ENCODE measurements at regions not wholly inside any gene's neighbourhood (a gene's known extent, or its start where the extent isn't known, plus 50 kb on each side); places are given as distances from the start of the nearest gene placed in this dataset.

- DNase-seq = no peak
Measured at GRCh38 chr2:187799601-187800000, 245.4 kb upstream of the TFPI start.

GRCh38 chr2:187803816-187804215 is 249.6 kb upstream of the TFPI start:
- DNase-seq = no peak

GRCh38 chr2:187815113-187815512 is 260.9 kb upstream of the TFPI start:
- DNase-seq = no peak

DNA sequence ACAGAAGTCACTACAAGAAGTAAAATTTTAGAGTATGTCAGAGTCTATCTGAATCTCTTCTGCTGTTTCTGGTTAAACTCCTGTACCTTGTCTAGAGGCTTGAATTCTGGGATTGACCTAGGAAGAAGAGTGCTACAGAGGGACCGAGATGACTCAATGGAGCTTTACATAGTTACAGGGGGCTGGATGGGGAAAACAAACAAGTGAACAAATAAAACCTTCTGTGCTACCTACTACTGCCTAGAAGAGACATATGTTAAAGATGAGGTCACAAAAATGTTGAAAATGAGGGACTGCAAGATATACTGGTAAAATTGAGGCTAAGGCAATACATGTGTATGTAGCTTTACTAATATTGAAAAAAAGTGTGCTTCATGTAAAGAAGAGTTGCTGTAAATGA is 265.4 kb upstream of the TFPI start:
- no peak for DNase-seq

- DNase-seq = no peak
Measured at GRCh38 chr2:187825108-187825507, 270.9 kb upstream of the TFPI start.

DNA sequence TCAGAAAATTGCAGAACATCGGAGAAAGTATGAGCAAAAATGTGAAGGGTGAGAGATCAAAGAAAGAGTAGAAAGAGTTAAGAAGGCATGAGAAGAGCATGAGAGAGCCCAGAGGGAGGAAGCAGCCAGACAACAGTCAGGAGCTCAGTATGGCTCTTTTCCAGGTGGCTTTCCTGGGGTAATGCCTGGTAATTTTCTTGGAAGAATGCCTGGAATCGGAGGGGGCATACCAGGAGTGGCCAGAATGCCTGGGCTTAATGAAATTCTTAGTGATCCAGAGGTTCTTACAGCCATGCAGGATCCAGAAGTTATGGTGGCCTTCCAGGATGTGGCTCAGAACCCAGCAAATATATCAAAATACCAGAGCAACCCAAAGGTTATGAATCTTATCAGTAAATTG is 271.8 kb upstream of the TFPI start:
- no peak for DNase-seq

GRCh38 chr2:187834787-187835186 is 280.6 kb upstream of the TFPI start:
- no peak for DNase-seq

- no peak for DNase-seq
Measured at GRCh38 chr2:187838690-187839089, 284.5 kb upstream of the TFPI start.

DNA sequence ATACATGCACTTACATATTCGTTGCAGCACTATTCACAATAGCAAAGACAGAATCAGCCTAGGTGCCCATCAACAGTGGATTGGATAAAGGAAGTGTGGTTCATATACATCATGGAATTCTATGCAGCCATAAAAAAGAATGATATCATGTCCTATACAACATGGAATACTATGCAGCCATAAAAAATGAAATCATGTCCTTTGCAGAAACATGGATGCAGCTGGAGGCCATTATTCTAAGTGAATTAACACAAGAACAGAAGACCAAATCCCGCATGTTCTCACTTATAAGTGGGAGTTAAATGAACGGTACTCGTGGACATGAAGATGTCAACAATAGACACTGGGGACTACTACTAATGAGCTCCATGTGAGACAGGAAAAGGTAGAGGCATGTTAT is 288.1 kb upstream of the TFPI start:
- no peak for DNase-seq

- peak; percentile 20 for DNase-seq
Measured at GRCh38 chr2:187842978-187843847, 289.0 kb upstream of the TFPI start.

GRCh38 chr2:187847245-187848208 is 293.3 kb upstream of the TFPI start:
- no peak for DNase-seq

GRCh38 chr2:187851955-187852561 is 297.8 kb upstream of the TFPI start:
- DNase-seq = no peak

DNA sequence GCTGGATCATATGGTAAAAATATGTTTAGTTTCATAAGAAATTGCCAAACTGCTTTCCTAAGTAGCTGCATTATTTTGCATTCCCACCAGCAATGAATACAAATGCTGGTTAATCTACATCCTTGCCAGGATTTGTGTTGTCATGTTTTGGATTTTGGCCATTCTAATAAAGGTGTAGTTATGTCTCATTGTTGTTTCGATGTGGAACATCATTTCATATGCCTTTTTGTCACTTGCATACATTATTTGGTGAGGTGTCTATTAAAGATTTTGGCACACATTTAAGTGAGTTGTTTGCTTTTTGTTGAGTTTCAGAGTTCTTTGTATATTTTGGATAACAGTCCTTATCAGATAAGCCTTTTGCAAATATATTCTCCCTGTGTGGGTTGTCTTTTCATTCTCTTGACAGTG is 299.2 kb upstream of the TFPI start:
- DNase-seq = no peak

DNA sequence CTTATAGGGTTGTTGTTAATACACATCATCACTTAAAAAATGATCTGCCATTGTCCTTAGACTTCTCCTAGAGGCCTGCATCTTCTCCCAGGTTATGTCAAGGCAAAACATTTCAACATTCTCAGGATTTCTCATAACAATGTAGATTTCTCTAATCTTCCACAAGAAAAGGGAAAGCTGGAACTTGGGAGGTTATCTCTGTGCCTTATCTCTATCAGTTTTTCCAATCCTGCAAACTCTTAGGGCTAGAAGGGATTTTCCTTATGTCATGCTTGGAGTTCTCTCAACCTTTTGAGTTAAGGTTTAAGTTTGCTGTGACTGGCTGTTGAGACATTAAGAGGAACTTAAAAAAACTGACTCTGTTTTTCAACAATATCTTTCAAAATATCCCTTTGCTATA is 300.6 kb upstream of the TFPI start:
- no peak for DNase-seq

DNA sequence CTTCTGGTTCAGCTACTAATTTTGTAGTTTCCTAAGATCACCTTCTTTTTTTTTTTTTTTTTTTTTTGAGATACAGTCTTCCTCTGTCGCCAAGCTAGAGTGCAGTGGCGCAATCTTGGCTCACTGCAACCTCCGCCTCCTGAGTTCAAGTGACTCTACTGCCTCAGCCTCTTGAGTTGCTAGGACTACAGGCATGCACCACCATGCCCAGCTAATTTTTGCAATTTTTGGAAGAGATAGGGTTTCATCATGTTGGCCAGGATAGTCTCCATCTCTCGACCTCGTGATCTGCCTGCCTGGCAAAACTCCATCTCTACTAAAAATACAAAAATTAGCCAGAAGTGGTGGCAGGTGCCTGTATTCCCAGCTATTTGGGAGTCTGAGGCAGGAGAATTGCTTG is 301.5 kb upstream of the TFPI start:
- DNase-seq = no peak

DNA sequence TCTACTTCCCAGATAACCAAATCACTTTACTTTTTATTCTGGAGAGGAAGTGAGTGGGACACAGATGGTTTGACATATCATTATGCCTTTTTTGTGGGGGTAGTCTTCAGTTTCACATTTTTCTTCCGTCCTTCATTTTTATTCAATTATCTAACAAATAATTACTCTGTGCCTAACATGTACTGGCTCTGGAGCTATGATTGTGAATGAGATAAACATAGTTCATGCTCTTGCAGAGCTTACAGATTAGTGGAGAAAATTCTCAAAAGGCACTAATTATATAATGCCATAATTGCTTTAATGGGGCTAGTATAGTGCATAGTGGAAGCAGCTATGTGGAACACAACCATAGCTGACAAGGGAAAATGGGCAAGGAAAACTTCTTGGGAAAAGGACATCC is 303.6 kb upstream of the TFPI start:
- no peak for DNase-seq

DNA sequence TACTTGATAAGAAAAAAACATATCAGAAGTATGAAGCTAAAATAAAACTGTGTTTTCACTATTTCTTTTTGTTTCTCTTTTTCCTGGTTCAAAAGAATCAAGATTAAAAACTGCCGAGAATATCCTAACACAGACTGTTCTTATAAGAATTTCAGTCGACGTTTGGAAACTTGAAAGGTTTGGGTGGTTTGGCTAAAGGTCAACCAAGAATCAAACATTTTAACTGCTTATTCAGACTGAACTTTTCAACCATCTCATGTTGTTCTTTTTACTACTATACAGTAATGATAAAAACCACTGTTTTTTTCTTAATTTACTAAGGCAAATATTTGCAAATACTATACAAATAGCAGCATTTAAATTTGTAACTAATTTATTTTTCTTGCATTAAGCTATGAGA is 308.5 kb upstream of the TFPI start:
- DNase-seq = no peak

DNA sequence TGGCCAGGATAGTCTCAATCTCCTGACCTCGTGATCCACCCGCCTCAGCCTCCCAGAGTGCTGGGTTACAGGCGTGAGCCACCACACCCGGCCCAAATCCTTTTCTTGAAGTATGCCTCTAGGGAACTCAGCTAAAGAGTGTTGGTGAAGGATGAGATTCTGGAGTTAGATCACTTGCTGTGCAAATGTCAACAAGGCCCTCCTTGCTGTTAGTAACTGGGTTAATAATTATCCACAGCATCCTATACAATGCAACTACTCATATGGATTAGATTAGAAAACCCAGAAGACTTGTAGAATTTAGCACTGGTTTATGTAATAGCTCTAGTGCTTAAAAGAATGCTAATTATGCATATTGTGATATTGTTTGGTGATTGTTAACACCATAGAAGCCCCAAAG is 310.8 kb upstream of the TFPI start:
- no peak for DNase-seq

DNA sequence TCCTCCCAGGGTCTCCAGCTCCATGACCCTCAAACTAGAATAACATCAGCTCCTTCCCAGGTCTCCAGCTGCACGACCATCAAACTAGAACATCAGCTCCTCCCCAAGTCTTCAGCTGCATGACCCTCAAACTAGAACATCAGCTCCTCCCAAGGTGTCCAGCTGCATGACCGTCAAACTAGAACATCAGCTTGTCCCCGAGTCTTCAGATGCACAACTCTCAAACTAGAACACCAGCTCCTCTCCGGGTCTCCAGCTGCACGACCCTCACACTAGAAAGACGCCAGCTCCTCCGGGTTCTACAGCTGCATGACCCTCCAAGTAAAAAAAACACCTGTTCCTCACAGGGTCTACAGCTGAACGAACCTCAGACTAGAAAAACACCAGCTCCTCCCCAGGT is 312.9 kb upstream of the TFPI start:
- no peak for DNase-seq

DNA sequence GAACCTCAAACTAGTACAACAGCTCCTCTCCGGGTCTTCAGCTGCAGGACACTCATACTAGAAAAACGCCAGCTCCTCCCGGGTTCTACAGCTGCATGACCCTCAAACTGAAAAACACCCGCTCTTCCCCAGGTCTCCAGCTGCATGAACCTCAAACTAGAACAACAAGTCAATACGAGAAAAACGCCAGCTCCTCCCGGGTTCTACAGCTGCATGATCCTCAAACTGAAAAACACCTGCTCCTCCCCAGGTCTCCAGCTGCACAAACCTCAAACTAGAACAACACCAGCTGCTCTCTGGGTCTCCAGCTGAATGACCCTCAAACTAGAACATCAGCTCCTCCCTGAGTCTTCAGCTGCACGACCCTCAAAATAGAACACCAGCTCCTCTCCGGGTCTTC is 315.0 kb upstream of the TFPI start:
- no peak for DNase-seq

GRCh38 chr2:187871506-187871905 is 317.3 kb upstream of the TFPI start:
- DNase-seq = no peak

DNA sequence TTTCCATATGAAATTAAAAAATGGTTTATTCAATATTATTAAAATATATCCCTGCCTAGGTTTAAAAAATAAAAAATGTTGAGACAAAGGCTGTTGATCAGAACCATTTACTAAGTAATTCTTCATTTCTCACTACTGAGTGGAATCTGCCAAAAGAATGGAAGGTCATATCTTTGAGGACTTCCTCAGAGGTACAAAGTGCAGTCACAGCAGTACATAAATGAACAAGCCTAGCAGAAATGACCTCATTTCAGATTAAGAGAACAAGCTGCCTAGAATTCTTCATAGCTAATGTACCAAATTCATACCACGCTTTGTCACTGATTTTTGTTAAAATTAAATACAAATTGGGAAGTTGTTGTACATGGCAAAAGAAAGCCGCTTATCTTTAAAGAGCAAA is 318.9 kb upstream of the TFPI start:
- no peak for DNase-seq

DNA sequence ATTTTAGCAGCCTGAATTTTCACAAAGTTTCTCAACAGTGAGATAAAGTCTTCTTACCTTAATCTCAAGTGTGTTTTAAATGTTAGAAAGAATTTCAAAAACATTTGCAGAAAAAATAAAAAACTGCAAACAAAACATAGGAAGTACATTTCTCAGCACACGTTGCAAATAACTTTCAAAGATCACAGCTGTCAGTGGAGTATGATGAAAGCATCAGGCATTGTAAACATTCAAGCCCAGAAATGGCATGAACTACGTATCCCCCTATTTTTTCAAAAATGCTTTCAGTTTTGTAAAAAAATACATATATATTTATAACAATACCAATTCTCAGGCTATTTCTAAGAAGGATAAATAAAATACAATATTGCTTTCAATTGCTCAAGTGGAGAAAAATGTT is 320.6 kb upstream of the TFPI start:
- DNase-seq = no peak
